Colon (tissue), 2 donors: ENCODE measurements at regions not wholly inside any gene's neighbourhood (a gene's known extent, or its start where the extent isn't known, plus 50 kb on each side); places are given as distances from the start of the nearest gene placed in this dataset.
"Not testable (repeated sequence)": the region's sequence is repeated elsewhere in the genome, so short reads cannot be mapped to it uniquely, and the experiment has no call there.

Source experiments
- FAIRE-seq: peaks from 2 replicates; lab custom pipeline; 2012; peaks lifted over from hg19 to GRCh38; lab: Jason Lieb, UNC
- donor health status: control.
- donor health status: control.

DNA sequence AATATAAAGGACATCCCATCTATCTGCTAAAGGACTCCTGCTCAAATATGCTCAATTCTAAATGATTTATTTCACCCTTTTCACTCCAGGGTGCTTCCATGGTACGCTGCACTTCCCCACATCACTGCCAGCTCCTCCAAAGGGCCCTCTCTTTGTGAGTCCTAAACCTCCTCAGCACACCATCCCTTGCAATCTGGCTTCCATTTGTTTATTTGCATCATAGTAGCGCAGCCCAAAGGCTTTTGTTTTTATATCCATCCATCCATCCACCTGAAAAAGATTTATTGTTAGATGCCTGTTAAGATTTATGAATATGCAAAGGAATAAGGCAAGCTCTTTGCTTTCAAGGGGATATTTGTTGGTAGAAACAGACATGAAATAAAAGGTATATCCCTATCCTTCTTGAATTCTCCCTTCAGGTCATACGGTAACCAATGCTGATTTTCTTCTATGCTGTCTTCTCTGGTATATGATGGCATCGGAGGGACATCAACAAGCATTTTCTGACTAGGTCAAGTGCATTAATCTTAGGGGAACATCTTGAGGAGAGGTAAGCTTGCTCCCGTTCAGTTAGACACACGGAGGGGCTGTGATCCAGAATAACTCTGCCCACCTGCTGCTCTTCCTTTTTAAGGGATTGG is 397.6 kb downstream of the LIG4 start:
- FAIRE-seq: no peak

DNA sequence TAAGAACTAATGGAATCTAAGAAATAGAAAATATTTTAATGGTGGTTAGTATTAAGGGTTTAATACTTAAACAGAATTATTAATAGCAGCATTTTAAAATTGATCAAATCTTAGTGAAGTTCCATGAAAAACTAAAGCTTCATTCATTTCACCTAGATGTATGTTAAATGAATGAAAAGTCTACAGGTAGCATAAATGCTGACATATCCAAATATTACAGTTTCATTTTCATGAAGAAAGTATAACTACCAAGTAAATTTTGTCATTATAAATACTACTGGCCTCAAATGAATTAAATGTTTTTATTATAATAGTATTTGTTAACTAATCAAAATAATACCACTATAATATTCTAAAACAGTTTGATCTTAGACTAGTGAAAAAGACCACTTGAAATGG is 403.3 kb downstream of the LIG4 start:
- FAIRE-seq: no peak

DNA sequence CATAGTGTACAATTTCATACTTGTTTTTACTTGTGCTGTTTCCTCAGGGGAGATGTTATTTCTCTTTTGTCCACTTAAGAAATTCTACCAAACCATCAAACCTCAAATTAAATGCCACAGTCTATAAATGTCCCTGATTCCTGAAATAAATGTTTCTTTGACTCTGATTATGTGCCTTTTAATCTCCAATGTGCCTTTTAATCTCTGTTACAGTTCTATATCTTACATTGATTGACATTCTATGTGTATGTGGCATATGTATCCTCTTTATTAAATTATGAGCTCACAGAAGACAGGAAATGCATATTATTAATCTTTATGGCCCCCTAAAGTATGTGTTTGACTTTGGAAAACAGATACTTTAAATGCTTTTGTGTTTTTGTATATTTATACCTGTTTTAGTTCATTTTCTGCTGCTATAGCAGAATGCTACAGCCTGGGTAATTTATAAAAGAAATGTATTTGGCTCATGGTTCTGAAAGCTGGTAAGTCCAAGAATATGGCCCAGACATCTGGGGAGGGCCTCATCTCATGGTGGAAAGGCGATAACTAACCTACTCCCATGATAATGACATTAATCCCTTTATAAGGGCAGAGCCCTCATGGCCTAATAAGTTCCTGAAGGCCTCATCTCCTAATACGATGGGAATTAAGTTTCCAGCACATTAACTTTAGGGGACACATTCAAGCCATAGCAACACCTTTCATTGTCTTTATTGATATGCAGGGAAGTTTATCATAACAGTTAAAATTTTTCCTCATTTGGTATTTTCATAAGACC is 403.9 kb downstream of the LIG4 start:
- FAIRE-seq: no peak

DNA sequence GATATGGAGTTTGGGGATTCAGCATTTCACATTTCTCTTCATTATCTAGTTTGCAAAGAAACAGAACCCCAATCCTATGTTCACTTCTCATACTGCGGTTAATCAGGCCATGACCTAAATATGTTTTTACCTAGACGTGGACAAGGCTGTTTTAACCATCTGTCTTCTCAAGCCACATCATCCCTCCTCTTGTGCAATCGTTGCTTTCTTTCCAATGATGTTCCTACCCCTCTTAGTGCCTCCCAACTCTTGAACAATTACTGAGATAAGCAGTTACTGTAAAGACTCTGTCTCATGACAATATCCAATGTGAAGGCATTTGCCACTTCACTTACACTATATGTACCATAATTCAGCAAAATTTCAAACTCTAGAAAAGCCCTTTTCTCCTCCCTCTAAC is 406.2 kb downstream of the LIG4 start:
- no peak for FAIRE-seq

DNA sequence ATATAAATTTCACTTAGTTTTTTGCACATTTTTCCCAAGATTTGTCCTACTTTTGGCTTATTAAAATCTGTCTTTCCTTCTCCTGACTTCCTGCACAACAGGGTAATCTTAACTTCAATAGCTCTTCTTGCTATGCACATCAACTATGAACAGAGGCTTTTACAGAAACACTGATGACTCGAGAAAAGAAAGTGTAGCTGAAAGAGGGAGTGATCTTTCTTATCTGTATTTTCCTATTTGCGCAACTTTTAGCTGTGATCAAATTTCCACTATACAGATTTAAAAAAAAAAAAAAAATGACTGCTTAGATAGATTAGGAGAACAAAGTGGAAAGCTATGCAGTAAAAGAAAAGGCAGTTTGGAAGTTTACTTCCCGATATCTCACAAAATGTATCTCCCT is 406.9 kb downstream of the LIG4 start:
- FAIRE-seq: no peak

DNA sequence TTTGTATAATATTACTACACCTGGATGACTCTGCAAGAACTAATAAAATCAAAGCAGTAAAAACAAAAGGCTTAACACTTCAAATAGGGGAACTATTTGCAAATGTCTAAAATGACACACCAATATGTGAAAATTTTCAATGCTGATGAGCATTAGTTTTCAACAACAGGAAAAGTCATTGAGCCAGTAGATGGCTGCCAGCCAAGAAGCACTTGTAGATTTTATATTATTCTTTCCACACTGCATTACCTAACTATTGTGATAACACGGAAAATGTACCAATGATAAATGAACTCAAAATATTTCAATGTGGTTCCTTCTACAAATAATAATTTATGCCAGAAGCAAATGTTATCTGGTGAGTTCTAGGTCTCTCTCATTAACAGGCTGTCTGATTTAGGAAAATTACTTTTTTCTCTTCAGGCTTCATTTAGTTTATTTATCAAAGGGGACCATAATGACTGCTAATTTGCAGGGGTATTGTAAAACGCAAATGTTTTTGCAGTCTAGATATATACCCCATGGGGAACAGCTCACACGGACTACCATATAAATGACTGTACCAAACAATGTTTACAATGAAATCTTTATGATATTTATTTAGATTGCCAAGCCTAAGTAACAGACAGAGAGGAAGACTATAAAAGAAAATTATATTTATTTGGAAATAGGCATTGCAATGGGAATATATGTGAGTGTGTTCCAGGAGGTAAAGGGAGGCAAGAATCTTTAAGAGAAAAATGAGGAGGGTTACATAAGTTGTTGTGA is 407.8 kb downstream of the LIG4 start:
- no peak for FAIRE-seq

DNA sequence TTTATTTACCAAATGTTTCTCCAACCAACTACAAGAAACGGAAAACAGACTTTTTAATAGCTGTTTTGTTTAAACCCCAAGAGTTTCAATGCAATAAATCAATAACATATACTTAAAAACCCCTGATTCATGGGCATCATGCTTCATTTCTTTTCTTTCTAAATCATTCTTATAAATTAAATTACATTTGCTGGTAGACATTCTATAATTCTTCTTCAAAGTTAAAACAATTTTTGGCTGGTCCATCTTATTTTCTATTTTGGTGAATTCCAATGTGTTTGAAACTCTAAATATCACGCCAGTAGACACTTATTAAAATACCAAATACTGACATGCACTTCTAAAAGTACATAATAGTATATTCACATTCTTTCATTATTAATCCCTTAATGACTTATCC is 408.6 kb downstream of the LIG4 start:
- FAIRE-seq: no peak

DNA sequence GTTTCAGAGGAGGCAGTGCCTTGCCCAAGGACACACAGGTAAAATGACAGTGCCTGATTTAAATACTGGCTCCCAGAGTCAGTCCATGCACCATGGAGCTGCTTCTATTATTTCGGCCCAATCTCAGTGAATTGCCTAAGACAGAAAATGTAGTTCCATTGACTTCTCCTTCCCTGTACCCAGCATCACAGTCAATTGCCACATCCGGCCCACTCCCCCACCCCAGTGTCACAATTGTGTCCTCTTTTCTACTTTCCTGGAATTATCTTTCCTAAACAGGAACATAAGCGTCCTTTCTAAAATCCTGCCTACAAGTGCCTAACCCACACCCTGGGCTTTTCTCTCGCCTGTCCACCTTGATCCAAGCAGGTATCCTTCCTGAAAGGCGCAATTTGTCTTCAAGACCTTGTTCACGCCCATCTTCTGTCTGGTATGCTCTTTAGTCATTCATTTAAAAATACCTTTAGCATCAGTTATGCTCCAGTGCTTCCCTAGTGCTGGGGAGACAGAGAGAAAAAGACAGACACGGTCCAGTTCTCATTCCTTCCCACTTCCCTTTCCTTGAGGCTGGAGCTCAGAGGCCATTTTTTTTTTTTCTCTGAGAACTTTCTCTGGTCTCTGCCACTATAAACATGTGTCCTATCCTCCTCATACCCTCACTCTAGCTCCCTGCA is 411.4 kb downstream of the LIG4 start:
- no peak for FAIRE-seq

DNA sequence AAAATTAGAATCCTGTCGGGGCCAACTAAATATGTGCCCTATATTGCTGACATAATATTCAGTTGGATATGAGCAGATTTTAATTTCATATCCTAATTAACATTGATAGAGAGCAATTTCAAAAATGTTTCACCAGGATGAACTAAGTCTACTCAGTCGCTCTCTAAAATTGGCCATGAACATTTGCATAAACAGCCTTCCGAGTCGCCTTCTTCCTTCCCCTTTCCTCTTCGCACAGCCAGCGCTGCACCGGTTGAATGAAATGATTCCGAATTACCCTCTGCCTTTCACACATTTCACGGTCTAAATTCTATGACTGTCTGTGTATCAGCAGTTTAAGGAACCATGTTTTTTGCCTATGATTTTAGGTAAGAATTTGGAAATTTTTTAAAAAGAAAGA is 413.7 kb downstream of the LIG4 start:
- no peak for FAIRE-seq

DNA sequence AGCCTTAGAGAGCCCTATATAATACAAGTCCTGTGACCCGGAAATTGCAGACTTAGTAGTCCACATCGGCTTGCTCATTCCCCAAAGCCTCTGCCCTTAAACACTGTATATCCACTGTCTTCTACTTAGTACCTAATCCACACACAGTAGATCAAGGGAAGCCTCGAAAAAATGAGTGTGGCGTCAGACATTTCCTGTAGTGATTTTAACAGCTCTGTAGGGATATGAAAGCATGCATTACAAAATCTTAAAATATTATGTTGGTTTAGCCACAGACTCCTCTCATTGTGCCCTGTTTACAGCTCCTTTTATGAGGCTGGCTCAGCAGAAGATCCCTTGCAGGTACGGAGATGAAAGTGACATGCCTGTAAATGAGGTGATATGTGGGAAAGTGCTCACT is 416.3 kb downstream of the LIG4 start:
- no peak for FAIRE-seq

DNA sequence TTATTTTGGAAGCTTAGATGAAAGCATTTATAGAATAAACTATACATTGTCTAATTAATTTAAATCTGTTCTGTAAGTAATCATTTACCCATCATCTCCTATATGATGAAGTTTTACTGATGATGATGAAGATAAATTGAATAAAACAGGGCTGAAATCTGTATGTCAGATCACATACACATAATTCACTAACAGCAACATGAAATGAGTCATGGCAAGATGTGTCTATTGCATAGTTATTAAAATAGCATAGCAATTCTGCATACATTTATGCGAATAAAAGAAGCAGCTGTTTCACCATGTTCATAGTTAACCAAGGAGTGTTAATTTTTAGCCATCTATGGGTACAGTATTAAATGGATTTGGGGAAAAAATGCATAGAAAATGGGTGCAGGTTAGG is 424.9 kb downstream of the LIG4 start:
- FAIRE-seq: no peak

DNA sequence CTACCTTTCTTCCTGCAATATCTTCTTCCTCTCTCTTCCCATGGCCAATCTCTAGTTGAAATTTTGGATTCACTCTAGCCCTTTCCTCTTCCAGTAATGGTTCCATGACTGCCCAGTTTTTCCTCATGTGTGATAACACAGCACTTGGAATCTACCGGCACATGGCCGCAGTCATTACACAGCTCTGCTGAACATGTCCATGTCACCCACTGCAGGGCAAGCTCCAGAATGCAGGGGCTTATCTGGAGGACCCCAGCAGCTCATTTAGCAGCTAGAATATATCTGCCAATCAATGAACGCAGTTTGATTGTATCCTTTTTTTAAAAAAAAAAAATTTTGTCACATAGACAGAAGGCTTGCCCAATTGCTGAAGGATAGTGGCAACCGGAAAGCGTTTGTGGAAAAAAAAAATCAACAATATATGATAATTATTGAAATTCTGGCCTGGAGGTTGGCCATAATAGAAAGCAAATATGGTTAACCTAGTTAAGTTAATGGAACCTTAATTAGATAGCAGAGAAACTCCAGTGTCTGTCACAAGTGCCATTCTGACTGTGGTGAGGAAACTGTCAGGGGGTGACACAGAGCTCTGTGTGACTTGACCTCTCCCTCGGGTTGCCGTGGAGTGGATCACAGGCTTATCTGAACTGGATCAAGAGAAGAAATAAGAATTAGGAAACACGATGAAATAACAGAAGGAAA is 426.7 kb downstream of the LIG4 start:
- FAIRE-seq: no peak

DNA sequence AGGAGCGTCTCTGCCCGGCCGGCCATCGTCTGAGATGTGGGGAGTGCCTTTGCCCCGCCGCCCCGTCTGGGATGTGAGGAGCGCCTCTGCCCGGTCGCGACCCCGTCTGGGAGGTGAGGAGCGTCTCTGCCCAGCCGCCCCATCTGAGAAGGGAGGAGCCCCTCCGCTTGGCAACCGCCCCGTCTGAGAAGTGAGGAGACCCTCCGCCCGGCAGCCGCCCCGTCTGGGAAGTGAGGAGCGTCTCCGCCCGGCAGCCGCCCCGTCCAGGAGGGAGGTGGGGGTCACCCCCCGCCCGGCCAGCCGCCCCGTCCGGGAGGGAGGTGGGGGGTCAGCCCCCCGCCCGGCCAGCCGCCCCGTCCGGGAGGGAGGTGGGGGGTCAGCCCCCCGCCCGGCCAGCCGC is 432.7 kb downstream of the LIG4 start:
- not testable (repeated sequence) for FAIRE-seq

DNA sequence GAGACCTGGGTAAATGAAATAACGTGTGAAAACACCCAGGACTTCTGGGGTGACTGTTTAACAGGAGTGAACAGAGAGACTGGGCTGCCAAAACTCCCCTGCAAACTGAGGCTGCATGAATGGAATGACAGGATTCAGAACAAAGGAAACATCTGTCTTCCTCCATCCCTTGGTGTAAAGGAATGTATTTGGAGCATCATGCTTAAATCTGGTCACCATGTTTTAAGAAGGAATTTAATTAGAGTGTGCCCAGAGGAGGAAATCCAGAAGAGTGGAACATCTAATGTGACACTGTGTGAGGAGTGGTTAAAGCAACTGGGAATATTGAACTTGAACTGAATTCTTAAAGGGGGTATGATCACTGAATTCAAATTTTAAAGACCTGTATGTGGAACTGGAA is 437.2 kb downstream of the LIG4 start:
- no peak for FAIRE-seq

DNA sequence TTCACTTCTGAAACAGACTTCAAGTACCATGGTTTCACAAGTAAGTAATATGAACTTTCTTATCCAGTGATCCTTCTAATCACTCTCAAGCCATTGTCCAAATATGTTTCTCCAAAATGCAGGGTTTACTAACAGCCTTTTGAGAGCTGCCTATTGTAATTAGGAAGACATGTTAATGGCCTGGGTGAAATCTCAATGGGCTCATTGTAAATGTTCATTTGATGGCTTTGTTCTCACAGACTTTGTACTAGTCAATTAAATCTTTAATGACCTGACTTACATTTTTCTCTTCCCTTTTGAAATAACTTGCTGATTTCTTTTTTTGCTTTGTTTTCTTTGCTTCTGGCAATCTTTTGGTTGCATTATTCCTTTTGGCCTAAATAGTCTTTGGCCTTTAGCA is 444.8 kb downstream of the LIG4 start:
- FAIRE-seq: no peak

DNA sequence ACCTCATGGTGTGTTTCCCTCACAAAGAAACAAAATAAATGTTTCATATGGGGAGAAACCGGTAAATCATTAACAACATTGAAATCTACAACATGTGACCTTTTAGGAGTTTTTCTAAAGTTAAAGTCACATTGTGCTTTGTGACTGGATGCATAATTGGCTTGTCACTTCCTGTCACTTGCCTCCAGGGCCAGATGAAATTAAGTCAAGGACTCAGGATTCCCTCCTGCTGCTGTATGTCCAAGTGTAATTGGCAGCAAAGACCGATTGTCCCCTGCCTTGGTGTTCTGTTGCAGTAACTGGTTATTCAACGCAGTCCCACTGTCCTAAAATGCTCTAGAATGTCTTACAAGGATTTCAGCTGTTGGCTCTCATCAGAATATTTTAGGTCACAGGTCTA is 448.2 kb downstream of the LIG4 start:
- FAIRE-seq: no peak

DNA sequence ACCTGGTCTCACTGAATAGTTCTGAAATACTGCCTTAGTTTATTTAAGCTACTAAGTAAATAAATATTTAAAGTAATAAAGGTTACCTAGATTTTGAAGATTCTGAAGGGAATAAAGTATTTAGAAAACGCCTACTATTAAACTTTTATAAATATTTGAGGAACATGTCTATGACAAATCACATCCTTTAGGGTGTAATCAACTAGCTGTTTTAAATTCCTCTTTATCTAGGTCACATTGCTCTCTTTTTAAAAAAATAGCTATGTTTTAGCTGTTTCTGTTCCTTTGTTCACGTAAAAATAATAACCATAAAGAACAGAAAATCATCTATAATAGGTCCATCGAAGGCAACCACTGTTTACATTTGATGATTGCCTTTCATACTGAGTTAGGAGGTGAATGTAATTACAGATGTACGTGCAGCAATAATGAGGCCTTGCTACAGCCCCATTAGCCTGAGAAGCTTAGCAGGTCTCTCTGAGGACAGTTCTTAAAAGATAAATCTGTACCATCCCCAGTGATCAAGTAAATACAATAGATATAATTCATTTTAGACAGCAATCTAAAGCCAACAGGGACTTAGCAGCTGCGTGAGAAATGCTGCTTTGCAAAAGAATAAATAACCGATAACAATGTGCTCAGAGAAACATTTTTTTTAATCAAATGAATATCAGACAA is 449.5 kb downstream of the LIG4 start:
- FAIRE-seq: no peak

DNA sequence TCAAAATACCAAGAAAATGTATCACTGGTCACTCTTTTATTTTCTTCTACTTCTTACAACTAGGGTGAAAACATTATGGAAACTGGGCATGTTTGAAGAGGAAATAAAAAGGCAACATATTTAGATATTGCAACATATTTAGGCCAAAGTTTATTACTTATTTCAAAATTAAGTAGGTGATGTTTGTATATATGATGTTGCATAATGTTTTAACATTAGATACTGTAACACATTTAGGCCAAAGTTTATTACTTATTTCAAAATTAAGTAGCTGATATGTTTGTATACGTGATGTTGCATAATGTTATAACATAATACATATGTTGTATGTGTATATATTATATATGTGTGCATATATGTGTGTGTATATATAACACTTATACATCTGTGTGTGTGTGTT is 451.3 kb downstream of the LIG4 start:
- no peak for FAIRE-seq

DNA sequence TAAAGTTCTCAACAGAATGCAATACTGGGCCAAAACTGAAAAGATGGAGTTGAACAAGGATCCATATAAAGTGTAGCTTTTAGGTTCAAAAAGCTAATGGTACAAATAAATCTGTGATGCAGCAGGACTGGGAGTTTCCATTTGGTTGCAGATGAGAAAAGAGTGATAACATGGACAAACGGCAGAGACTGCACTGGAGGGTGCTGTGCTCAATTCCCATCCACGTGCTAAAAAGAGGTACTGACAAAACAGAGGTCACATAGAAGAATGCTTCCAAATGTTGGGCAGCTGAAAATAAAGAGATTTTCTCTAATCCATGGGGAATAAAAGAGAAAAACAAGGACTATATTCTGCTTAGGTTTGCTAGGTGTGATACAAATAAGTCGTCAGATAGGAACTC is 461.6 kb downstream of the LIG4 start:
- no peak for FAIRE-seq

DNA sequence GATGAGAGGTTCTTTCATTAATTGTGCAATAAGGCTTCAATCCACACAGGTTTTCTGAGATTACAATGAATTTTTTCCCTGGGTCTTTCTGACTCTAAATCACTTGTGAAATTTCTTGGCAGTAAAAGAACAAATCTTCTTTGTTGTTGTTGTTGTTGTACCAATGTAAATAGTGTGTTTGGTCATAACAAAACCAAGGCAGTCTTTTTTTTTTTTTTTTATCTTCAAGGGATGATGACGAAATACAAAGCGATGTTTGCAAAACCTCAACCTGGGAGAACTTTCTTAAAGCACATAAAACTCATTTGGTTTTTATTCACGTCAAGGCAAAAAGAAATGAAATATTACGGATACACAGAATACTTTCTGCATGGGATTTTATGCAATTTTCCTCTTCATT is 462.0 kb downstream of the LIG4 start:
- FAIRE-seq: no peak

DNA sequence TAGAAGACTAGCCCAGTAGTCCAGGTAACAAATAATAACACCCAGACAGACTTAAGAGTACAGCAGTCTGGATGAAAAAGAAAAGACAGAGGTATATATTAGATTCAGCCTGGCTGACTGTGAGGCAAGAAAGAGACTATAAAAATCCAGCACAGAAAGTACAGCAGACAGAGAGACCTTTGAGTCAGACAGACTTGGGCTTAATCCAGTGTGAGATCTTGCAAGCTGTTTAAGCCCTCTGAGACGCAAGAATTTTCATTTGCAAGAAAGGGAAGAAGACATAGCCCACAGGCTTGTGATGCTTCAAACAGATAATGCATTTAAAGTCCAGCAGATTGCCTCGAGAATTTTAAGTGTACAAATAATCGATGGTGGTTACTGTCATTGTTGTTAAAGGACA is 471.4 kb downstream of the LIG4 start:
- no peak for FAIRE-seq

DNA sequence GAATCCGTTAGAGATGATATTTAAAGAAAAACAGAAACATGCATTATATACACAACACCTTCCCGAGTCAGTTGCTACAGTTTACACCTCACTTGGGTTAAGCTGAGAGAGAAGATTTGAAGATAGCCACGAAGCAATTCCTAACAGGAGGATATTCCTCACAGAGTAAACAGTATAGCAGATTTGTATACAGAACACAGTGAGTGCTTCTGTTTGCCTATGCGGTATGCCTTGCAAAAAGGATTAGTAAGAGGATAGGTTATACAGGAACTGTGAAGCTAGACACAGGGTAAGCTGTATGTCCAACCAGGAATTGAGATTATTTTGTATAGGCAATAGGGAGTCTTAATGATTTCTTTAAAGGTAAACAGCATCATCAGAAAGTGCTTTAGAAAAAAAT is 471.8 kb downstream of the LIG4 start:
- FAIRE-seq: no peak
